GM19351 (cell line): ENCODE measurements at regions not wholly inside any gene's neighbourhood (a gene's known extent, or its start where the extent isn't known, plus 50 kb on each side); places are given as distances from the start of the nearest gene placed in this dataset.
A peak's percentile ranks its signal among the peaks of the same experiment; 100 is the strongest.

ENCODE experiments used
- ATAC-seq: cut with Tn5 transposase; IDR thresholded peaks from one replicate; pipeline ENCODE4 v1.9.1; 2021; ENCODE audit warnings: mild to moderate bottlenecking, moderate library complexity; ENCODE audit not compliant: unreplicated experiment

DNA sequence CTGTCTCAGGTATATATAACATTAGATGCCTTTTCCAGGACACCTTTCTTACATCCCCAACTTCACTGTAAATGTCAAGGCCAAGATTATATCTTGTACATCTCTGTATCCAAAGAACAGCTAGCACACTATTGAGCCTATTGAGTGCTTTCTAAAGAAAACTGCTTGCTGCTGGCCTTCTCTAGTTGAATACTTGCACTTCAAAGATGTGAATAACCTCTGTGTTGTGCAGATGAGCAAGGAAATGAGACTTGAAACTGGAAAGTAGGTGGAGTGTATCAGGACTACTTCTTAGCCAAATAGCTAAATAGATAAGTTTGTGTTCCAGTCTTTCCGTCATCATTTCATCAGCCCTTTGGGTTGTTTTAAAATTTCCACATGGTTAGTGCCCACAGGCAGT, 704.4 kb upstream of the AMOT start:
- no peak for ATAC-seq

DNA sequence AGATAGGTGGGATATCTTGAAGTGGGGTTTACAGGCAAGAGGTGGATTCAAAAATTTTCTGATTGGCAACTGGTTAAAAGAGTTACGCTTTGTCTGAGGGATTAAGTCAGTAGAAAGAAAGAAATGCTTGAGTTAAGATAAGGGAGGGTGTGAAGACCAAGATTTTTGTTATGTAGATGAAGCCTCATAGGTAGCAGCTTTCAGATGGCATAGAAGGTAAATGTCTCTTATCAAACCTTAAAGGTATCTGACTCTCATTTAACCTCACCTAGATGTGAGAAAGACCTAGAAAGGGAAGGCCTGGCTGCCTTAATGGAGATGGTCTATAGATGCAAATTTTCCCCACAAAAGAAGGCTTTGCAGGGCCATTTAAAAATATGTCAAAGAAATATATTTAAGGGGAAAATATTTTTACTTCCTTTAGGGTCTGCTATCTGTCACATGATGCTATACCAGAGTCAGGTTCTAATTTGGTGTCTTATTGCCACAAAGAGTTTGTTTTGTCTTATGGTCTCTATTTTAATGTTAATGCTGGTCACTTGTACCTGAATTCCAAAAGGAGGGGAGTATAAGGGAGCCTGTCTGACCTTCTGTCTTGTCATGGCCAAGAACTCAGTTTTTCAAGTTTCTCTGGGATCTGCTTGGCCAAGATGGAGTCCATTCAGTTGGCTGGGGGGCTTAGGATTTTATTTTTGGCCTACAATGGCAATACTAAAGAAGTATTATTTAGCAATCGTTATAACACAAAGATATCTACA, 699.1 kb upstream of the AMOT start:
- ATAC-seq = no peak

DNA sequence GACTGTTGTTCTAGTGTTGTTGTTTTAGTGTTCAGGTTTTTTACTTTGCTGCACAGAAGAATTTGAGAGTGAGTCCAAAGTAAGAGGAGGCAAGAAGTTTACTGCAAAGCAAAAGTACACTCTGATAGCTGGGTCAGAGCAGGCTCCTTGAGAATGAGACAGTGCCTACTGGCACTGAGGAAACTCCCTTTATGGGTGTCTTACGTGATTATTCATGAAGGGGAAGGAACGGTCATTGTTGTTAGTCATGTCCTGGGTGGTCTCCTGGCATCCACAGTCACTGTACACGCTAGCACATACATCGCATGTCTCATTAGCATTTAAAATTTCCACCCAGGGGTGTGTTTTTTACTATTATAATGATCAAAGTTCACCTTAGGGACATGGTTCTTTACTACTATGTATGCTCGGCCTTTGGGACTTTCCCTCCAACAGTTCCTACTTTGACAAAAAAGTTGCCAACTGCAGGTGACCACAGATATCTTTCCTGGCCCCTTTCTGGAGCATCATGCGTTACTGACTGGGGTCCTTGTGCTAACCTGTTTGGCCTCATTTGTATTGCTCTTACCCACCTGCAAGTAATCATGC, 688.9 kb upstream of the AMOT start:
- peak; percentile 53 for ATAC-seq

DNA sequence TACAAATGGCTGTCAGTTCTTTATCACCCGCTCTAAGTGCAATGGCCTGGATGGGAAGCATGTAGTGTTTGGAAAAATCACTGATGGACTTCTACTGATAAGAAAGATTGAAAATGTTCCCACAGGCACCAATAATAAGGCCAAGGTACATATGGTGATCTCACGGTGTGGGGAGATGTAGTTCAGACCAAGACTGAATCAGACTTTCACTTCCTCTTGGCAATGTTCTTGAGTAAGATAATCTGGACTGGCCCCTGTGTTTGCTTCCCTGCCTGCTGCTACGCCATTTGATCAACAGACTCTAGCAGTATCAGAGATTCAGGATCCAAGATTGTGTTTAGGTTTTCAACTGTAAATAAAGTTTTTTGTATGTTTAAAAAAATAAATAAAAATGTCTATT, 682.2 kb upstream of the AMOT start:
- ATAC-seq = peak; percentile 99

DNA sequence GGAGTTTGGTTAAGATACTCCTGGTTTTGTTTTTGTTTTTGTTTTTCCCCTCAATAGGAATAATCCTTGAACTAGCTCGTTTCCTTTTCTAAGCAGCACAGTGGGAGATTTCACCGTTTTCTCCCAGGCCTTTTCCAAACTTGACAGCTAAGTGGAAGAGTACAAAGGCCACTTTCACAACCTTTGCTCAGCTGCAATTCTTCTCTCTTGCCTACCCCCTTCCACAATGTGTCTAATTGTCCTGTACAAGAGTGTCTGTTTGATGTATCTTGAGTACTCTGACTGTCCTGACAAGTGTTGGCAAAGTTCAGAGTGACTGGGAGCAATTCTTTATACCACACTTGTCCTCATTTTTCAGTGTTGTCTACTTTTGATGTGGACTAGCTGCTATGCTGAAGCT, 674.3 kb upstream of the AMOT start:
- no peak for ATAC-seq

DNA sequence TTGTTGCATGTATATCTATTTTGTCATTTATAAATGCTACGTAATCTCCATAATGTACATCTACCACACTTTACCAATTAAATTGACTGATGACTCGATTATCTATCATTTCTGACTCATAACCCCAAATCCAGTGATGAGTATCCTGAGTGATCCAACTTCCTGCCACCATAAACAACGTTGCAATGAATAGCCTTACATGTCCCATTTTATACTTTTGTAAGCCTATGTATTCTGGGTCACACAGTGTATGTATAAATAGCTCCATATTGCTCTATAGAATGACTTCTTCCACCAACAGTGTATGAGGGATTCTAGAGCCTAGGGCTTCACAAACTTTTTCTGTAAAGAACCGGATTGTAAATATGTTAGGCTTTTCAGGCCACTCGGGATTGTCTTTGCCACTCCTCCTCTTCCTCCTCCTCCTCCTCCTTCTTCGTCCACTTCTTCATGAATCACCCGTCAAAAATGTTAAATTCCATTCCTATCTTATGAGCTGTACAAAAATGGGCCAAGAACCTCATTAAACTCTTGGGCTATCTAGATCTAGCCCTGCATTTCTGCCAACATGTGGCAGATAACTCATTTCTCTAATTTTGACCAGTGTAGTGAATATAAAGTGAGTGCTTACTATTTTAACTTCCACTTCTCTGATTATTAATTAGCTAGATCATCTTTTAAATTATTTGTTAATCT, 672.2 kb upstream of the AMOT start:
- no peak for ATAC-seq

DNA sequence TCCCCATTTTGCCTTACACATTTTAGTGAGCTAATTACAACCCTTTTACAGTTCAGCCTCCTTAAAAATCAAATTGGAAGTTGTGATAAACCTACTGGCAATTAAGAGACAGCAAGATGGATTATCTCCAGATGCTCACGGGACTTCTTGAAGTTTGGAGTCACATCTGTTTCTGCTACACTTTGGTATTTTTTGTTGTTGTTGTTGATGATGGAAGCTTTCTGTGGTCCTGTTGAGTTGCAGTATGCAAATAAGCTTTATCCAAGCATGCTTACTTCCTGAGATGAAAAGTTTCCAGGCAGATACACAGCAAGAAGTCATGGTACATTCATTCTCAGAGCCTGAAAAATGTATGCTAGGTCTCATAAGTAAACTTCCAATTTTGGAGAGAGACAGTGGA, 670.0 kb upstream of the AMOT start:
- ATAC-seq = no peak

DNA sequence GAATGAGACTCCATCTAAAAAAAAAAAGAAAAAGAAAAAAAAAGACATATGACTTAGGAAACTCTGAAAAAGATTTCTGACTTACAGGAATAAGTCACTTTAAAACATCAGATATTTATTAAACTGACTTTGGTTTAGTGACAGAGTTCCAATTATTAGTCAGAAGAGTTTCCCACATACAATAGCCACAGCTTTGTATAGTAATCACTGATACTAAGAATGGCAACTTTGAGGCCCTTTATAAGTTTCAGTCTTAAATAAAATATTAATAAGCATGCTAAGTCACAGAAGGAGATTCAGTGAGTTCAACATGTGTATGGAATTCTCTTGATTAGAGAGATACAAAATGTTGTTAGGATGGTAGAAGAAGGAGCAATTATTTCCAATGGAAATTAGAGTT, 652.3 kb upstream of the AMOT start:
- no peak for ATAC-seq

DNA sequence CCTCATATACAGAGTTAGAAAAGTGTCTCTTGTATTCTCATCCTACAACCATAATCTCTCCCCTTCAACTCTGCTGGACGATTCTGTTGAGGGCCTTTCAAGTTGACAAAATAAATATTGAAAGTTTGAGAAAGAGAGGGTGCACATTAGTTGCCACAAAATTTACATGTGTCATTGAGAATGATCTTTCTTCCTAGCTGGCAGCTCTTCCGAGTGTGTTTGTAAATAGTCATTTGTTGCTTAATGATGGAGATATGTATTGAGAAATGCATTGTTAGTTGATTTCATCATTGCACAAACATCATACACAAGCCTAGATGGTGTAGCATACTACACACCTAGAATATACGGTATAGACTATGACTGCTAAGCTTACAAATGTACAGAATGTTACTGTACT, 632.8 kb upstream of the AMOT start:
- ATAC-seq = peak; percentile 66

DNA sequence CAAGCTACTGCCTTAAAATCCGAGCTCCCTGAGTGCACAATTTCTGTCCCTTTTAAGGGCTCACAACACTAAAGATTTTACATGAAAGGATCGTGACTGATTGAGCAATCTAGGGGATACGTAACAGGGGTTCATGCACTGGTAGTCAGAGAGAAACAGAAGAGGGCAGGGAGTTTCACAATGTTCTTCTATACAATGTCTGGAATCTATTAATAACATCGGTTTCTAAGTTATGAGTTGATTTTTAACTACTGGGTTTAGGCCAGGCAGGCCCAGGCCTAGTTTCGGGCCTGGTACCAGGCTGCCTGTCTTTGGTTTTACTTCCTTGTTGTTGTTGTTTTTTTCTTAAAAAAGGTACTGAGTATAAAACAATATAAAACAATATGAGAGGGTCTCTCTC, 632.4 kb upstream of the AMOT start:
- ATAC-seq = peak; percentile 57

DNA sequence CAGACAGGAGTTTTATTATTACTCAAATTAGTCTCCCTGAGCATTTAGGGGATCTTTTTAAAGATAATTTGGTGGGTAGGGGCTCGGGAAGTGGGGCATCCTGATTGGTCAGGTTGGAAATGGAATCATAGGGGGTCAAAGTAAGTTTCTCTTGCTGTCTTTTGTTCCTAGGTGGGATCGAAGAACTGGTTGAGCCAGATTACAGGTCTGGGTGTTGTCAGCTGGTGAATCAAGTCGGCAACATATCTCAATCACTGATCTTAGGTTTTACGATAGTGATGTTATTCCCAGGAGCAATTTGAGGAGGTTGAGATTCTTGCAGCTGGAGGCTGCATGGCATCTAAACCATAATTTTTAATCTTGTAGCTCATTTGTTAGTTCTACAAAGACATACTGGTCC, 629.5 kb upstream of the AMOT start:
- no peak for ATAC-seq

DNA sequence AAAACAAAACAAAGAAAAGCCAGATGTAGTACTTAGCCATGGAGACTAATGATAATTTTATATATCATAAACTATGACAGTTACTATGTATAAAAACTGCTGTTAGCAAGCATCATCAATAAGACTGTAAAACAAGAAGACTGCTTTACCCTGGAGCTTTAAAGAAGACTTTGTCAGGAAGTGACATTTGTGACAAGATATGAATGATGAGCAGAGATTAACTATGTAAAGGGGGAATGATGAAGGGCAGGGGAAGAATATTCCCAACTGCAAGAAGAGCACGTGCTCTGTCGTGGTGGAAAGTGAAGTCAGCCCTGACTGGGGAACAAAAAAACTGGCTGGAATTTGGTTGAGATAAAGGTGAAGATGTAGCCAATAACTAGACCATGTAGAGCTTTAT, 617.1 kb upstream of the AMOT start:
- no peak for ATAC-seq

DNA sequence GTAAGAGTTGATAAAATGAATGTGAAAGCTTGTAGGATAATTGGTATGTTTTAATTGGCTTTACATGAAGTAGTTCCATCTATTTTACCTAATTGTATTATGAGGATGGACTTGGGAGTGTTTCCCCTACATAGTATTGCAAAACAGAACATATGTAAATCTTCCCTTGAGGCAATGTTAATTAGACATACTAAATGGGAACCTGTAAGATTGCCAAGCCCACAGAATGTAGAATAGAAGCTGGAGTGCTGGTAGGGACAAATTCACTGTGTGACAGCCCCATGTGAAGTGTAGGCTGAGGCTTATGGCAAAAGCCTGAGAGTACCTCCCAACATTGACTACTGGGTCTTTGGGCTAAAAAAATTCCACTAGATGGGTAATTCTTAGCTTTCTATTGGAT, 615.0 kb upstream of the AMOT start:
- no peak for ATAC-seq

DNA sequence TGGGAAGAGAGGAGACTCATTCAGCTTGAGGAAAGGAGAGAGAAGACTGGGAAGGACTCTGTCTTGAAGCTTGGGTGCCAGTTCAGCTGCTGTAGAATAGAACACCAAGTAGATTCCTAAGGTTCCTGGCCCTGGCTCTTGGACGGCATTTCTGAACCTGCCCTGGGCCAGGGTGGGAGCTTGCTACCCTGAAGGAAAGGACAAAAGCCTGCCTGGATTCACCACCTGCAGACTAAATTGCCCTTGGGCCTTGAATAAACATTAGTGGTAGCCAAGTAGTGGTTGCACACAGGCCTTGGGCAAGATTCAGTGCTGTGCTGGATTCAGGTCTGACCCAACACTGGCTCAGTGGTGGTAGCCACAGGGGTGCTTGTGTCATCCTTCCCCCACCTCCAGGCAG, 588.4 kb upstream of the AMOT start:
- ATAC-seq = no peak

DNA sequence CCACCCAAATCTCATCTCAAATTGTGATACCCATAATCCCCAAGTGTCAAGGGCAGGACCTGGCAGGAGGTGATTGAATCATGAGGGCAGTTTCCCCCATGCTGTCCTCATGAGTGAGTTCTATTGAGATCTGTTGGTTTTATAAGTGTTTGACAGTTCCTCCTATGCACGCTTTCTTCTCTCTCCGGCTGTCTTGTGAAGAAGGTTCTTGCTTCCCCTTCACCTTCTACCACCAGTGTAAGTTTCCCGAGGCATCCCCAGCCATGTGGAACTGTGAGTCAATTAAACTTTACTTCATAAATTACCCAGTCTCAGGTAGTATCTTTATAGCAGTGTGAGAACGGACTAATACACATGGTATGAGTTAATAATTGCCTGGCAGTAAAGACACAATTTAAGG, 581.7 kb upstream of the AMOT start:
- no peak for ATAC-seq

DNA sequence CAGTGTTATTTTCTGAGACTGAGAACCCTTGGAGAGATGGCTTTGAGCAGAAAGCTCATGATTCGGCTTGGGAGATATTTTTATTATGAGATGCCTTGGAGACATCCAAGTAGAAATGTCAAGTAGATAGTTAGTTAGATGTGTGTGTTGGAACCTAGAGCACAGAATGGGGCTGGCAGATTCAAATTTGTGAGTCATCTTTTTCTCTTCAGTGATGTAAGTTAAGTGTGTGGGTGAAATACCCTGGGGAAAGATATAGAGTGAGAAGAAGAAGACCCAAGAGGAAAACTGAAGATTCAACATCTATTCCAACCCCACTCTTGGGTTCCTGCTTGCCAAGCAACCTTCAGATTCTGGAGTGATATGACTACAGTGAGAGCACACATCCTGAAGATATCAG, 580.8 kb upstream of the AMOT start:
- ATAC-seq = no peak

DNA sequence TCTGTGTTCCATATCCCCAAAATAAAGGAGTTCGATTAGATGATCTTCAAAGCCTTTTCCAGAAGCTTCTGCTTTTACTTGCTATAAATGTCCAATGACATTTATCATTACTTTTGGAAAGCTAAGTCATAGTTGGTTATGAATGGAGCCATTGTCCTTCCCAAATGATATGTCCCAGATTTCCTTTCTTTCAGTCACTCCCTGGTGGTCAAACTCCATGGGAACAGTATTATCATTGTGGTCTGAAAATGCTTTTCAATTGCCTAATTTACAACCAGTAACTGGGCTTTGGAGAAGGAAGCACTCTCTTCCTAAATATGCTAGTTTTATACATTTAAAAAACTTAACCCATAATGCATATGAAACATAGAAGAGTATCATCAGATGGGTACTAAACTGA, 571.5 kb upstream of the AMOT start:
- no peak for ATAC-seq

DNA sequence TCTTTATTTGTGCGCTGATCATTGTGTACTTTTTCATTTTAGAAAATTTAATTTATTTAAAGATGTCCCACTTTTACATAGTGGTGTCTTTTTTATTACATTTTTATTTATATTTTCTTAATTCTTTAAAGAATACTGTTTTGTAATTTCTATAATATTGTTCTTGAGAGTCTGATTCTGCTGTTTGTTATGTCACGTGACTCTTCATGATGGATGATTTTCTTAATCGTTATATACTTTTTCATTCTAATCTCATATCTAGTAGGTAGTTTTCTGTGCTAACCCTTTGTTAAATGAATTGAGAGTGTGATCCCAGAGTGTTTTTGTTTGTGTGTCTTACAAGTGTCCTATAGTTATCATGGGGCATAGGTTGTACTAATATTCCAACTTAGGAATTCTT, 568.2 kb upstream of the AMOT start:
- ATAC-seq = no peak

DNA sequence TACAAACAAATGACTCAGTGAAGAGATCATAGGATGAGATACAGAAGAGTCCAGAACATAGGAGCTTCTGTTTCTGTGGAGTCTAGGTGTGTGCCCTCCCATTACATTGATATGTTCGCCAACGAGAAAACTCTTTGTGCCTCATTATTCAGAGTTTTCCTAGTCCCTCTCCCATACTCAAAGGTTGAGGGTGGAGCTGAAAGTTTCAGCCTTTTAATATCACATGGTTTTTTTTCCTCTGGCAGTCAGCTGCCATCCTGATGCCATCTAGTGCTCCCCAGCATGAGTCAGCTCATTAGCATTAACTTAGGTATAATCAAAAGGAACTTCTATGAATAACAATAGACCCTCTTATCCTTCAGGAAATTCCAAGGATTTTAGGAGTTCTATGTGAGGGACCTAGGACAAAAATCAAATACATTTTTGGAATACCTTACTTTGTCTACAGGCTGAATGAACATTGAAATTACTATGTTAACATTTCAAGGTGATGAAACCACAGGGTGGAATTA, 559.6 kb upstream of the AMOT start:
- no peak for ATAC-seq

DNA sequence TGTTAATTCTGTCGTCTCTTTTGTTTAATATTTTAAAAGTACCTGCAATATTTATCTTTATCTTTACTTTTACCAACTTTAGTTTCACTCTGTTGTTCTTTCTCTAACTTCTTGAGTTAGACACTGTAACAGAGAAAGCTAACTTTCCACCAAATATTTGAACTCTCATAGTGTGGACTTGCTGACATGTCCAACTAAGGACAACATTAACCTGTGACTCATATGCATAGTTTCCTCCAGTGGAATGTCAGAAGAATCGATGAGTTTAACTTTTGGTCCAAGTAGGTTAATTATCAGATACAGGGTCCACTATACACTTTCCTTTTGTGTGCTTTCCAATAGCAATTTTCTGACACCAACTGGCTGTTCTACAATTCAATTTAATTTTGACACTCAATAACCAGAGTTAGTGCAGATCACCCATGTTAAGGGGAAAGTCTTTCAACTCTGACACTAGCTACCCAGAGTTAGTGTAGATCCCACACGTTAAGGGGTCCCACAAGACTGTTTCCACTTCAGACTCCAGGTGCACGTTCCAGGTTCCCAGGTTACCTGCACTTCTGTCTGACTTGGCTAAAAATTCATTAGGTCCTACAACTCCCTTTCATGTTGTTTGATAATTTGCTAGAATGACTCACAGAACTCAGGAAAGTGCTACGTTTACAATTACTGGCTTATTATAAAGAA, 559.0 kb upstream of the AMOT start:
- ATAC-seq = no peak

DNA sequence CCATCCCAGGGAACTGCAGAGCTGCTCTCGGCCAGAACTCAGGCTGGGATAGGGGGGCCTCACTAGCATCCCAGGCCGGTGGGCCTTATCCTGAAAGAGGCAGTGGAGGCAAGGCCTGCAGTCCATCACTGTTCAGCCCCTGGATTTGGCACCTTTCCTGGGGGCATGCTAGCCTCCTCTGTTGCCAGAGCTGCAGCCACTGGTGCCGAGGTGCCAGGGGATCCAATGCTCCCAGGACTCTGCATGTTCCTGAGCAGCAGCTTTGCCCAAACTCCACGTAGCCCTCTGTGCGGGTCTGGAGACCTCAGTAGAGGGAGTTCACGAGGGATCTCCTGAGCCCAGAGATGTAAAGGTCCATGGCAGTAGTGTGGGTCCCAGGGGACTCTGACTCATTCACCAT, 551.7 kb upstream of the AMOT start:
- ATAC-seq = no peak

DNA sequence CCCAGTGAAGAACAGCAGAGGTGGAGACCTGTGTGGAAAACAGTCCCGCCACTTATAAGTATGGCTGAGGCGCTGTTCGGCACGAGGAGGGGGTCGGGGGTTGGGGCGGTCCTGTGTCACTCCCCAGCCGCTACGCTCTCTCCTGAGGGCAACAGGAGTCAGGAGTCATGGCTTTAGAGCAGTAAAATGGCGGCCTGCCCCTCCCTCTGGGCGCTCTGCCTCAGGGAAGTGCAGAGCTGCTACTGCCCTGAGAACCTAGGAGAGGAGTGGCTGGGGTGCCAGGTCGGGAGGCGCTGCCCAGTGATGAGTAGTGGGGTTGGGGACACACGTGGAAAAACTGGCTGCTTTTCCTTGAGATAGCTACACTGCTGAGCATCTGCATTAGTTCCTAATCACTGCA, 551.2 kb upstream of the AMOT start:
- ATAC-seq = no peak
